CD4-positive, alpha-beta T cell treated with Interleukin-6 for 4 hours (primary cell): ENCODE measurements at regions not wholly inside any gene's neighbourhood (a gene's known extent, or its start where the extent isn't known, plus 50 kb on each side); places are given as distances from the start of the nearest gene placed in this dataset.
"Not testable (repeated sequence)": the region's sequence is repeated elsewhere in the genome, so short reads cannot be mapped to it uniquely, and the experiment has no call there.

ENCODE experiments used
- DNase-seq: peaks from one replicate; pipeline ENCODE4 v3.0.0-alpha.2; 2020; ENCODE audit warnings: mixed read lengths

GRCh38 chr13:78133511-78133910, 214.9 kb upstream of the EDNRB start:
- DNase-seq: no peak

GRCh38 chr13:78131811-78132210, 213.2 kb upstream of the EDNRB start:
- no peak for DNase-seq

GRCh38 chr13:78131346-78131745, 212.7 kb upstream of the EDNRB start:
- DNase-seq: no peak

- DNase-seq: no peak
Observed at GRCh38 chr13:78129823-78130222, 211.2 kb upstream of the EDNRB start.

- no peak for DNase-seq
Observed at GRCh38 chr13:78129359-78129758, 210.7 kb upstream of the EDNRB start.

- DNase-seq: peak; percentile 33
Observed at GRCh38 chr13:78121459-78122348, 203.1 kb upstream of the EDNRB start.

- DNase-seq: no peak
Observed at GRCh38 chr13:78121001-78121400, 202.4 kb upstream of the EDNRB start.

- DNase-seq: not testable (repeated sequence)
Observed at GRCh38 chr13:78120144-78120543, 201.5 kb upstream of the EDNRB start.

GRCh38 chr13:78117070-78117469, 198.4 kb upstream of the EDNRB start:
- DNase-seq: not testable (repeated sequence)

- no peak for DNase-seq
Observed at GRCh38 chr13:78105656-78106055, 187.0 kb upstream of the EDNRB start.

- no peak for DNase-seq
Observed at GRCh38 chr13:78103936-78104335, 185.3 kb upstream of the EDNRB start.

- DNase-seq: no peak
Observed at GRCh38 chr13:78102741-78103140, 184.1 kb upstream of the EDNRB start.

- DNase-seq: no peak
Observed at GRCh38 chr13:78102121-78102677, 183.6 kb upstream of the EDNRB start.

- no peak for DNase-seq
Observed at GRCh38 chr13:78100486-78100885, 181.9 kb upstream of the EDNRB start.

- no peak for DNase-seq
Observed at GRCh38 chr13:78098249-78098648, 179.6 kb upstream of the EDNRB start.

- no peak for DNase-seq
Observed at GRCh38 chr13:78096221-78096620, 177.6 kb upstream of the EDNRB start.

- DNase-seq: no peak
Observed at GRCh38 chr13:78087966-78088678, 169.5 kb upstream of the EDNRB start.

GRCh38 chr13:78085434-78086225, 167.0 kb upstream of the EDNRB start:
- DNase-seq: no peak

GRCh38 chr13:78084401-78084800, 165.8 kb upstream of the EDNRB start:
- no peak for DNase-seq

GRCh38 chr13:78078168-78078567, 159.5 kb upstream of the EDNRB start:
- DNase-seq: no peak

- DNase-seq: no peak
Observed at GRCh38 chr13:78067290-78067689, 148.7 kb upstream of the EDNRB start.

GRCh38 chr13:78065141-78065540, 146.5 kb upstream of the EDNRB start:
- DNase-seq: no peak

GRCh38 chr13:78061806-78062205, 143.2 kb upstream of the EDNRB start:
- DNase-seq: no peak
